GM23338 (cell line): ENCODE measurements at regions not wholly inside any gene's neighbourhood (a gene's known extent, or its start where the extent isn't known, plus 50 kb on each side); places are given as distances from the start of the nearest gene placed in this dataset.

ENCODE experiments used
- CREB1 ChIP-seq: fragments of 250-450 bp; sonication (Bioruptor Pico); IDR thresholded peaks from 2 replicates; pipeline ENCODE4 v1.5.0; 2020; ENCODE audit warnings: low read depth, mild to moderate bottlenecking, moderate library complexity
- EZH2 ChIP-seq: fragments of 200-600 bp; sonication (generic); IDR thresholded peaks from one replicate; pipeline ENCODE4 v1.8.0; 2017; ENCODE audit warnings: antibody characterized with exemption, mild to moderate bottlenecking, low read depth; ENCODE audit not compliant: unreplicated experiment
- EZH2phosphoT487 ChIP-seq: fragments of 200-600 bp; sonication (generic); IDR thresholded peaks from one replicate; pipeline ENCODE4 v1.8.1; 2018; ENCODE audit warnings: antibody characterized with exemption; ENCODE audit not compliant: unreplicated experiment
- JUNB ChIP-seq: IDR thresholded peaks from one replicate; pipeline ENCODE4 v1.6.1; 2016; ENCODE audit warnings: antibody characterized with exemption; ENCODE audit not compliant: unreplicated experiment
- ZNF114 ChIP-seq: fragments of 250-450 bp; sonication (Bioruptor Pico); IDR thresholded peaks from 2 replicates; pipeline ENCODE4 v1.5.0; 2020; ENCODE audit warnings: mild to moderate bottlenecking, moderate library complexity
- TF ChIP-seq, protein P1 (sequence below), 2 experiments: fragments of 200-600 bp in 1 of 2; sonication (generic) in 1 of 2; conservative IDR thresholded peaks; 2 replicates each; pipeline versions ENCODE4 v1.5.1 to v1.6.1; 2016 to 2017; ENCODE audit warnings: antibody characterized with exemption in 2 of 2, low read depth in 2 of 2, mild to moderate bottlenecking in 2 of 2, moderate library complexity in 1 of 2
- TF ChIP-seq, protein P2 (sequence below): IDR thresholded peaks from 2 replicates; pipeline ENCODE4 v1.6.1; 2016; ENCODE audit warnings: antibody characterized with exemption
- TF ChIP-seq, protein P3 (sequence below): fragments of 250-450 bp; sonication (Bioruptor Pico); IDR thresholded peaks from 2 replicates; pipeline ENCODE4 v1.5.0; 2020; ENCODE audit warnings: mild to moderate bottlenecking, moderate library complexity

DNA sequence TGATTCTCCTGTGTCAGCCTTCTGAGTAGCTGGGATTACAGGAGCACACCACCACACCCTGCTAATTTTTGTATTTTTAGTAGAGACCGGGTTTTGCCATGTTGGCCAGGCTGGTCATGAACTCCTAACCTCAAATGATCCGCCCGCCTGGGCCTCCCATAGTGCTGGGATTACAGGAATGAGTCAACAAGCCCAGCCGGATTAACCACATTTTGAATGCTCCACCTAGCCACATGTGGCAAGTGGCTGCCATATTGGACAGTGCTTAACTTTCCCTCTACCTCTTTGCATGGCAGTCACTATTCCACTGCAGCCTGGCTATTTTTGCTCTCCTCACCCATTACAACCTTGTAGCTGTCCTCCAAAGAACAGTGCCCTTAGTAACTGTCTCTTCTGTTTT is 160.1 kb downstream of the GATA3 start:
- no peak for TF ChIP-seq EZH2phosphoT487
- TF ChIP-seq, protein P1, sequence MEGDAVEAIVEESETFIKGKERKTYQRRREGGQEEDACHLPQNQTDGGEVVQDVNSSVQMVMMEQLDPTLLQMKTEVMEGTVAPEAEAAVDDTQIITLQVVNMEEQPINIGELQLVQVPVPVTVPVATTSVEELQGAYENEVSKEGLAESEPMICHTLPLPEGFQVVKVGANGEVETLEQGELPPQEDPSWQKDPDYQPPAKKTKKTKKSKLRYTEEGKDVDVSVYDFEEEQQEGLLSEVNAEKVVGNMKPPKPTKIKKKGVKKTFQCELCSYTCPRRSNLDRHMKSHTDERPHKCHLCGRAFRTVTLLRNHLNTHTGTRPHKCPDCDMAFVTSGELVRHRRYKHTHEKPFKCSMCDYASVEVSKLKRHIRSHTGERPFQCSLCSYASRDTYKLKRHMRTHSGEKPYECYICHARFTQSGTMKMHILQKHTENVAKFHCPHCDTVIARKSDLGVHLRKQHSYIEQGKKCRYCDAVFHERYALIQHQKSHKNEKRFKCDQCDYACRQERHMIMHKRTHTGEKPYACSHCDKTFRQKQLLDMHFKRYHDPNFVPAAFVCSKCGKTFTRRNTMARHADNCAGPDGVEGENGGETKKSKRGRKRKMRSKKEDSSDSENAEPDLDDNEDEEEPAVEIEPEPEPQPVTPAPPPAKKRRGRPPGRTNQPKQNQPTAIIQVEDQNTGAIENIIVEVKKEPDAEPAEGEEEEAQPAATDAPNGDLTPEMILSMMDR (conservative IDR thresholded peaks at IDR 0.05; ENCODE audit: low read depth in 2 of 2), result no peak
- TF ChIP-seq JUNB, result no peak
- TF ChIP-seq, protein P2, sequence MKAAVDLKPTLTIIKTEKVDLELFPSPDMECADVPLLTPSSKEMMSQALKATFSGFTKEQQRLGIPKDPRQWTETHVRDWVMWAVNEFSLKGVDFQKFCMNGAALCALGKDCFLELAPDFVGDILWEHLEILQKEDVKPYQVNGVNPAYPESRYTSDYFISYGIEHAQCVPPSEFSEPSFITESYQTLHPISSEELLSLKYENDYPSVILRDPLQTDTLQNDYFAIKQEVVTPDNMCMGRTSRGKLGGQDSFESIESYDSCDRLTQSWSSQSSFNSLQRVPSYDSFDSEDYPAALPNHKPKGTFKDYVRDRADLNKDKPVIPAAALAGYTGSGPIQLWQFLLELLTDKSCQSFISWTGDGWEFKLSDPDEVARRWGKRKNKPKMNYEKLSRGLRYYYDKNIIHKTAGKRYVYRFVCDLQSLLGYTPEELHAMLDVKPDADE, result no peak
- TF ChIP-seq EZH2, result no peak
- TF ChIP-seq, protein P3, sequence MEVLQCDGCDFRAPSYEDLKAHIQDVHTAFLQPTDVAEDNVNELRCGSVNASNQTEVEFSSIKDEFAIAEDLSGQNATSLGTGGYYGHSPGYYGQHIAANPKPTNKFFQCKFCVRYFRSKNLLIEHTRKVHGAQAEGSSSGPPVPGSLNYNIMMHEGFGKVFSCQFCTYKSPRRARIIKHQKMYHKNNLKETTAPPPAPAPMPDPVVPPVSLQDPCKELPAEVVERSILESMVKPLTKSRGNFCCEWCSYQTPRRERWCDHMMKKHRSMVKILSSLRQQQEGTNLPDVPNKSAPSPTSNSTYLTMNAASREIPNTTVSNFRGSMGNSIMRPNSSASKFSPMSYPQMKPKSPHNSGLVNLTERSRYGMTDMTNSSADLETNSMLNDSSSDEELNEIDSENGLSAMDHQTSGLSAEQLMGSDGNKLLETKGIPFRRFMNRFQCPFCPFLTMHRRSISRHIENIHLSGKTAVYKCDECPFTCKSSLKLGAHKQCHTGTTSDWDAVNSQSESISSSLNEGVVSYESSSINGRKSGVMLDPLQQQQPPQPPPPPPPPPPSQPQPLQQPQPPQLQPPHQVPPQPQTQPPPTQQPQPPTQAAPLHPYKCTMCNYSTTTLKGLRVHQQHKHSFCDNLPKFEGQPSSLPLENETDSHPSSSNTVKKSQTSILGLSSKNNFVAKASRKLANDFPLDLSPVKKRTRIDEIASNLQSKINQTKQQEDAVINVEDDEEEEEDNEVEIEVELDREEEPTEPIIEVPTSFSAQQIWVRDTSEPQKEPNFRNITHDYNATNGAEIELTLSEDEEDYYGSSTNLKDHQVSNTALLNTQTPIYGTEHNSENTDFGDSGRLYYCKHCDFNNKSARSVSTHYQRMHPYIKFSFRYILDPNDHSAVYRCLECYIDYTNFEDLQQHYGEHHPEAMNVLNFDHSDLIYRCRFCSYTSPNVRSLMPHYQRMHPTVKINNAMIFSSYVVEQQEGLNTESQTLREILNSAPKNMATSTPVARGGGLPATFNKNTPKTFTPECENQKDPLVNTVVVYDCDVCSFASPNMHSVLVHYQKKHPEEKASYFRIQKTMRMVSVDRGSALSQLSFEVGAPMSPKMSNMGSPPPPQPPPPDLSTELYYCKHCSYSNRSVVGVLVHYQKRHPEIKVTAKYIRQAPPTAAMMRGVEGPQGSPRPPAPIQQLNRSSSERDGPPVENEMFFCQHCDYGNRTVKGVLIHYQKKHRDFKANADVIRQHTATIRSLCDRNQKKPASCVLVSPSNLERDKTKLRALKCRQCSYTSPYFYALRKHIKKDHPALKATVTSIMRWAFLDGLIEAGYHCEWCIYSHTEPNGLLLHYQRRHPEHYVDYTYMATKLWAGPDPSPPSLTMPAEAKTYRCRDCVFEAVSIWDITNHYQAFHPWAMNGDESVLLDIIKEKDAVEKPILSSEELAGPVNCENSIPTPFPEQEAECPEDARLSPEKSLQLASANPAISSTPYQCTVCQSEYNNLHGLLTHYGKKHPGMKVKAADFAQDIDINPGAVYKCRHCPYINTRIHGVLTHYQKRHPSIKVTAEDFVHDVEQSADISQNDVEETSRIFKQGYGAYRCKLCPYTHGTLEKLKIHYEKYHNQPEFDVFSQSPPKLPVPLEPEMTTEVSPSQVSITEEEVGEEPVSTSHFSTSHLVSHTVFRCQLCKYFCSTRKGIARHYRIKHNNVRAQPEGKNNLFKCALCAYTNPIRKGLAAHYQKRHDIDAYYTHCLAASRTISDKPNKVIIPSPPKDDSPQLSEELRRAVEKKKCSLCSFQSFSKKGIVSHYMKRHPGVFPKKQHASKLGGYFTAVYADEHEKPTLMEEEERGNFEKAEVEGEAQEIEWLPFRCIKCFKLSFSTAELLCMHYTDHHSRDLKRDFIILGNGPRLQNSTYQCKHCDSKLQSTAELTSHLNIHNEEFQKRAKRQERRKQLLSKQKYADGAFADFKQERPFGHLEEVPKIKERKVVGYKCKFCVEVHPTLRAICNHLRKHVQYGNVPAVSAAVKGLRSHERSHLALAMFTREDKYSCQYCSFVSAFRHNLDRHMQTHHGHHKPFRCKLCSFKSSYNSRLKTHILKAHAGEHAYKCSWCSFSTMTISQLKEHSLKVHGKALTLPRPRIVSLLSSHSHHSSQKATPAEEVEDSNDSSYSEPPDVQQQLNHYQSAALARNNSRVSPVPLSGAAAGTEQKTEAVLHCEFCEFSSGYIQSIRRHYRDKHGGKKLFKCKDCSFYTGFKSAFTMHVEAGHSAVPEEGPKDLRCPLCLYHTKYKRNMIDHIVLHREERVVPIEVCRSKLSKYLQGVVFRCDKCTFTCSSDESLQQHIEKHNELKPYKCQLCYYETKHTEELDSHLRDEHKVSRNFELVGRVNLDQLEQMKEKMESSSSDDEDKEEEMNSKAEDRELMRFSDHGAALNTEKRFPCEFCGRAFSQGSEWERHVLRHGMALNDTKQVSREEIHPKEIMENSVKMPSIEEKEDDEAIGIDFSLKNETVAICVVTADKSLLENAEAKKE (CRISPR knock-in tag), result no peak
- TF ChIP-seq CREB1 (CRISPR knock-in tag), result no peak
- TF ChIP-seq ZNF114 (CRISPR knock-in tag), result no peak
